Prostate gland (tissue), 2 donors: ENCODE measurements at regions not wholly inside any gene's neighbourhood (a gene's known extent, or its start where the extent isn't known, plus 50 kb on each side); places are given as distances from the start of the nearest gene placed in this dataset.

ENCODE experiments used
- CTCF ChIP-seq, 4 experiments: fragments of 200-600 bp in 2 of 4; fragments of 450-650 bp in 2 of 4; sonication (generic) in 2 of 4; IDR thresholded peaks; 1 replicate in 3 of 4; 2 replicates in 1 of 4; pipeline ENCODE4 v1.5.1; 2016 to 2019; ENCODE audit warnings: antibody characterized with exemption in 4 of 4, mild to moderate bottlenecking in 2 of 4, moderate library complexity in 2 of 4
- POLR2AphosphoS5 ChIP-seq: sonication (generic); formaldehyde crosslinking; IDR thresholded peaks from one replicate; pipeline ENCODE4 v1.6.1; 2017; ENCODE audit warnings: antibody characterized with exemption

DNA sequence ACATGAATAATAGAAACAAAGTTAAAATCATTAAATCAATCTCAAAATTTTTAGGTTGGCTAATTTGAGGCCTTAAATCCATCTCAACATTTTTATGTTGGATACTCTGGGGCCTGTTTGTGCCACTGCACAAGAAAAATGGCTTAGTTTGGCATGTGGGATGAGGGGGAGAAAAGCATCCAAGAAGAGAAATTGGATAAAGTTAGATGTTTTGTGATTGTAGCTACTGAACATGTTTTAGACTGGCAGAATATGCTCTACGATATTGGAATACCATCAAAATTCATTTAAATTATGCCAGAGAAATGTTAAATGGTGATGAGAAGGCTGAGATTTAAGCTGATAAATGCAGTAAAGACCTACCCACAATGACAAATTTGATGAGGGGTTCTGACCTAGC is 376.9 kb downstream of the CXXC4 start:
- TF ChIP-seq CTCF (IDR thresholded peaks at IDR 0.05) (no peak), POLR2AphosphoS5 (no peak)
